NOMO-1 treated with dmso at 0.1 percent for 144 hours (cell line): ENCODE measurements at regions not wholly inside any gene's neighbourhood (a gene's known extent, or its start where the extent isn't known, plus 50 kb on each side); places are given as distances from the start of the nearest gene placed in this dataset.

ENCODE experiments used
- DNase-seq: peaks from one replicate; lab custom pipeline; 2025; ENCODE audit not compliant: unreplicated experiment; lab: John Stamatoyannopoulos, UW

DNA sequence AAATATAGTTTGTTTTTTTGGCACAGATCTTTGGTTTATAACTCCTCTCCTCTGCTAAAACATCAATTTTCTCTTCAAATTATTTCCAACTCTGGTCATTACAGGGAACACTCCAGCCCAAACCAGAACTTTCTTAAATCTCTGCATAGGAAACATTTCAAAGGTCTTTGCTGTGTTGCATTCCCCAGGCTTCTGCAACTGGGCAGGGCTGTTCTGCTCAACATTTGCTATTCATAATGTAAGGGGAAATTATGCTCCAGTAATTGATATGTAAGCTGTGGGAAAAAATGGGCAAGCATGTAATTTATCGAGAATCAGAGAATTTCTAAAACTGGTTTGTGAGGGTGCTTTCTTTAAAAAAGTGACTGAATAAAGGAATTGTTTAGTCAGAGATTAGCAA lies 410.4 kb downstream of the TUSC7 start:
- DNase-seq: no peak

- DNase-seq: no peak
Measured at GRCh38 chr3:117122609-117123008, 413.0 kb downstream of the TUSC7 start.

- DNase-seq: no peak
Measured at GRCh38 chr3:117126460-117126859, 416.9 kb downstream of the TUSC7 start.

- no peak for DNase-seq
Measured at GRCh38 chr3:117126946-117127546, 417.5 kb downstream of the TUSC7 start.

GRCh38 chr3:117128133-117128532 lies 418.6 kb downstream of the TUSC7 start:
- DNase-seq: no peak

- no peak for DNase-seq
Measured at GRCh38 chr3:117128872-117129271, 419.3 kb downstream of the TUSC7 start.

GRCh38 chr3:117129516-117129915 lies 419.9 kb downstream of the TUSC7 start:
- DNase-seq: no peak

DNA sequence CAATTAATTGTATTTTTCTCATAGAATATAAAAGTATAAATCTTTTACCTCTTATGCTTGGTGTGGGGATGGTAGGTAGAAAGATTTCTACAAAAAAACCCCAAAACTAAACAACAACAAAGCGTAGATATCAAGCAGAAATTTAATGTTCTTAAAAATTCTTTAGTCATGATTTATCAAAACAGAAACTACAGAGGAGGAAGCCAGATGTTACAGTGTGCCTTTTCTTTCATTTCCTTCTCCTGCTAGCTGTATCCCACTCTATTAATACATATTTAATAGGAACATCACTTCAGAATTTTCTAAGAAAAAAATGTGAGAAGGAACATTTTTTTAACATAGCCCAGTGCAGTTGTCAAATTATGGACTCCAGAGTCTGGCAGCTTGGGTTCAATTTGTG lies 420.6 kb downstream of the TUSC7 start:
- no peak for DNase-seq

DNA sequence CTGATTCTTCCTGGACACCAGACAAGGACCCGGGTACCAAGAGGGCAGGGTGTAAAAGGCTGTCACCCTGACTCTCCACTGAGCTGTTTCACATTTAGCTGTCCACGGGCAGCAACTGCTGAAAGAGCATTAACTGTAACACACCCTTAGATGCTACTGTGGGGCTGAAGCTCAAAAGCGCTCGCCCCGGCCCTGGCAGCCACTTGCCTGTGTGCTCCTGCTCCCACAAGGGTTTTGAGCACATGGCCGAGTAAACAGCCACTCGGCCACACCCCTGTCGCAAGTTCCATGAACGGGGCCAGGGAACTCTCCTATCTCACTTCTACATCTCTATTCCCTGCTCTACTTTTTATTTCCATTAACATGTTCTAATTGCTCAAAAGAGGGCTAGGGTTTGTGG lies 421.7 kb downstream of the TUSC7 start:
- DNase-seq: no peak

DNA sequence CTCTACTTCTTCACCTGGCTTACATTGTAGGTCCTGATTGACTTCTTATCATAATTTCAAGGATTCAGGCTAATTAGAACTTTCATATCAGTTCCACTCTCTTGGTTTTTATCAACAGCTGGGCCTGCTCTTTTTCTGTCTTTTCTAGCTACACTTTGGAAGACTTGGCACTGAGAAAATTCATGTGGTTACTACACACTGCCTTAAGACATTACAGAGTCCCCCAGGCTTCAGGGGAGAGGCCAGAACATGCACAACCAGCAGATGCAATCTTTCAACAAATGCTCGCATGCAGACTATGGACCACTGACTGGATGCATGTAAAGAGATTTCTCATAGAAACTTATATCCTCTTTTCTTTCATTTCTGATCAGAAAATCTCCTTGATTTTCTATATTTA lies 423.5 kb downstream of the TUSC7 start:
- no peak for DNase-seq

- DNase-seq: no peak
Measured at GRCh38 chr3:117135207-117135606, 425.6 kb downstream of the TUSC7 start.

- DNase-seq: no peak
Measured at GRCh38 chr3:117136003-117136402, 426.4 kb downstream of the TUSC7 start.

DNA sequence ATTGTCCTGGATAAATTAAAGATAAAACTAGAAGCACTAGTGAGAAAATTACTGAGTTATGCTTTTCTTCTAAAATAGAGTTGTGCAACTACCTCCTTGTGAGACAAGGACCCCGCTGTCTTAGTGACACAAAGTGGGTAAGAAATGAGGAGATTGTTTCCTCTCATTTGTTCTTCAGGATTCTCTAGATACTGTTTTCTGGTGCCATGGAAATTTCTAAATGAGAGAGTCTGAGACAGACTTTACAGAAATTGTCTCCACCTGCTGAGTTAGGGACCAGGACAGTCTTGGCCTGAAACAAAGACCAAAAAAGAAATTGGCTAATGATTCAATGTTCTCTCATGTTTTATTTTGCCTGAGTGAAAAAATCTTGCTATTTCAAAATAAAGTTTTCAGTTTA lies 427.5 kb downstream of the TUSC7 start:
- DNase-seq: no peak

- no peak for DNase-seq
Measured at GRCh38 chr3:117139681-117140080, 430.1 kb downstream of the TUSC7 start.

DNA sequence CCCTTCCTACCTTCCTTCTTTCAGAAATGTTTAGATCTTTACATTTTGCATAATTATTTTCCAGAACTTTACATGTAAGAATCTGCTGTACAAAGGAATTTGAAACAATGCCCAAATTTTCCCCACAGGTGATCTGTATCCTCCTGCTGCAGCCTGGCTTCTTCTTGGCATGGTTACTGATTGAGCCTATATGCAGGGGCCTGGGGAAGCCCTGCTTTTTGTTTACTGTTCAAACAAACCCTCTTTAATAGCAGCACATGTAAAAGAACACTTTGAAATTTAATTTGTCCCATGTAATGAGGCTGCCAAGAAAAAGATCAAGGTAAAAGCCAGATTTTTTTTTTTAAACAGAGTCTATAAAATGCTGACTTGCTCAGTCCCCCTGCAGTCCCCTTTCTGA lies 432.2 kb downstream of the TUSC7 start:
- DNase-seq: no peak

DNA sequence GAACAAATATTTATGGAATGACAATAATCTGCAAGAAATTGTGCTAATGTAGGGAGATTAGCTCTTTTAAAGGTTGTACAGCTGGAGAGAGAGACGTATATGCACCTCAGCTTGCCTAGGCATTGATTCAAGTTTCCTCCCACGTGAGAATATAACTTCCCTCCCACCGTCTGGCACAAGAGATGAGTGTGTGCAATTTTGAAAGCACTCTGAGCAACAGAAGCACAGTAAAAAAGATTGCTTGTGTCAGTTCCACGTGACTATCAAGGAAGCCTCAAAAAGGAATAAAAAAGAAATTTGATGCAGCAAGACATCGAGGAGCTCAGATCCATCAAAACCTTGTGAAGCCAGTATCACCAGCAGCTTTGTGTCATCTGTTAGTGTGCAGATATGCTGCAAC lies 435.3 kb downstream of the TUSC7 start:
- no peak for DNase-seq

- no peak for DNase-seq
Measured at GRCh38 chr3:117145677-117146076, 436.1 kb downstream of the TUSC7 start.

DNA sequence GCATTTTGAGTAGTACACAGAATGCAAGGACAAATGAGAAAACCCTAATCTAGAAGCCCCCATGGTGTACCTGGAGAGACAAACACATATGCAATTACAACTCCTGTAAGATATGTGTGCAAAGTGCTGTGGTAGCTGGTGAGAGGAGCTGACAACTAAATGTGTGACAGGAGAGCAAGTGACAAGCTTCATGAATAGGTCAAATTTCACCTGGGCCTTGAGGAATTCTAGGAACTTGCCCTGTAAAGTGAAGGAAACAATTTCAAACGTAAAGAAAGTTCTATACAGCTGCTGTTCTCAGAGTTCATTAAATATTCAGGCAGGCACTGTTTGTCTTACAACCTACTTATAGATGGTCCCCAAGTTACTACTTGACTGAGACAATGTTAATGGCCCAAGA lies 437.0 kb downstream of the TUSC7 start:
- DNase-seq: no peak

- no peak for DNase-seq
Measured at GRCh38 chr3:117149584-117149983, 440.0 kb downstream of the TUSC7 start.

DNA sequence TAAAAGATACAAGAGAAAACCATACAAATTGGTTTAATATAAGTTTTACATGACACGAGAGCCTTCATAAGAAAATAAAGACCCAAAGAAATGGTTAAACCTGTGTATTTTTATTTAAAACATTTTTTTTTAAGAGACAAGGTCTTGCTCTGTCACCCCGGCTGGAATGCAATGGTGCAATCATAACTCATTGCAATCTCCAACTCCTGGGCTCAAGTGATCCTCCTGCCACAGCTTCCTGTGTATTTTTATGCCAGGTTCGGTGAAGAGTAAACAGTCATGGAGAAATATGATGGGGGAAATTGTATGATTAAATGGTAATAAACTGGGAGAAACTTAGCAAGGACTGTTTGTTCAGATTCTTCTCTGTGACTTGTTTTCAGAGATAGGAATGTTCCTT lies 441.0 kb downstream of the TUSC7 start:
- DNase-seq: no peak

- no peak for DNase-seq
Measured at GRCh38 chr3:117160176-117160575, 450.6 kb downstream of the TUSC7 start.

DNA sequence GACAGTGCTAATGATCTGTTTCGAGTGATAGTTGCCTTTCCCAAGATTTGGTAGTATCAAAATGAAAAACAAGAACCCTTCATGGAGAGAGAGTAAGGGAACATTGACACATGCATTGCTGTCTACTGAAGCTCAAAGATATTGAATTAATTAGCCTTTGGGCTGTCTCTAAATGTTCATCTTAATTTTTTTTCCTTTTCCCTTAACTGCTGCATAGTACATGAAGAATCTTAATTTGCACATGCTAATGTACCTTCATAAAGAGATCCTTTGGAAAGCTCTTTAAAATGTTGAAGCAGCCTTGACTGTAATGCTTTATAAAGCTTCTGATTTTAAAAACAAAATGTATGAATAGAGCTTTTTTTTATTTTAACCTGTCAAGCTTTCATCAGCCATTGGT lies 452.2 kb downstream of the TUSC7 start:
- DNase-seq: no peak

DNA sequence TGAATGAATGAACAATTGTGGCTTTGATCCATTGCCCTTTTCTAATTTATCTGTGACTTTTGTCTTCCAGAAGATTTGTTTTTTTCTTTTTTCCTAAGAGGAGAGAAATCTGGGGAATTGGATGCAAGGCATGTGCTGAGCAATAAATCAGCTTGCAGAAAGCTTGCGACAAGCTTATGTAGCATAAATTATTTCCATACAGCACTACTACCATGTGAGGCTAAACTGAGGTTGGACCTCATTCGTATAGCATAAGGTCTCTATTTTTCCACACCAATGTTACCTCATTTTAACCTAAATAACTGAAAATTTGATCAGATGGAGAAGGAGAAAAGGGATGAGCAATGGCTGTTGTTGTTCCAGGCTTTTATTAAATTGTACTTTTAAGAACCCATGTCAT lies 455.6 kb downstream of the TUSC7 start:
- DNase-seq: no peak

GRCh38 chr3:117165601-117166051 lies 456.0 kb downstream of the TUSC7 start:
- DNase-seq: no peak
